H9 (cell line): ENCODE measurements at regions not wholly inside any gene's neighbourhood (a gene's known extent, or its start where the extent isn't known, plus 50 kb on each side); places are given as distances from the start of the nearest gene placed in this dataset.

Source experiments
- DNase-seq: peaks from one replicate; pipeline ENCODE4 v3.0.0-alpha.2; 2017
- H2AFZ ChIP-seq: one replicate; pipeline ENCODE4 v1.6.1; 2013; ENCODE audit warnings: mild to moderate bottlenecking, low read length, control low read depth, moderate library complexity
- H2AK5ac ChIP-seq: 2 replicates; pipeline ENCODE4 v1.6.1; 2013; ENCODE audit warnings: low read length, control low read depth, mixed read lengths; ENCODE audit not compliant: insufficient read length
- H2BK120ac ChIP-seq: one replicate; pipeline ENCODE4 v1.6.1; 2013; ENCODE audit warnings: low read depth, mild to moderate bottlenecking, low read length, control low read depth, inconsistent platforms; ENCODE audit not compliant: poor library complexity, severe bottlenecking
- H2BK12ac ChIP-seq: 2 replicates; pipeline ENCODE4 v1.6.1; 2013; ENCODE audit warnings: low read length, control low read depth, mixed read lengths, low read depth; ENCODE audit not compliant: insufficient read length
- H2BK15ac ChIP-seq: 2 replicates; pipeline ENCODE4 v1.6.1; 2013; ENCODE audit warnings: low read depth, low read length, control low read depth
- H2BK20ac ChIP-seq: one replicate; pipeline ENCODE4 v1.6.1; 2013; ENCODE audit warnings: low read depth, mild to moderate bottlenecking, low read length, control low read depth, inconsistent platforms; ENCODE audit not compliant: poor library complexity, severe bottlenecking
- H2BK5ac ChIP-seq: 2 replicates; pipeline ENCODE4 v1.6.1; 2013; ENCODE audit warnings: low read length, control low read depth, mixed read lengths; ENCODE audit not compliant: insufficient read length
- H3K14ac ChIP-seq: 2 replicates; pipeline ENCODE4 v1.6.1; 2013; ENCODE audit warnings: low read length, control low read depth; ENCODE audit not compliant: insufficient read depth
- H3K18ac ChIP-seq: 2 replicates; pipeline ENCODE4 v1.6.1; 2013; ENCODE audit warnings: low read depth, mild to moderate bottlenecking, mixed read lengths, low read length, control low read depth; ENCODE audit not compliant: insufficient read length
- H3K23ac ChIP-seq: 2 replicates; pipeline ENCODE4 v1.6.1; 2013; ENCODE audit warnings: low read length, control low read depth, mixed read lengths, low read depth; ENCODE audit not compliant: insufficient read length
- H3K23me2 ChIP-seq: 2 replicates; pipeline ENCODE4 v1.6.1; 2013; ENCODE audit warnings: low read depth, mild to moderate bottlenecking, mixed read lengths, low read length, control low read depth; ENCODE audit not compliant: insufficient read length, poor library complexity, severe bottlenecking
- H3K27ac ChIP-seq: 2 replicates; pipeline ENCODE4 v1.5.1; 2013; ENCODE audit warnings: low read length, control low read depth, mixed read lengths, low read depth; ENCODE audit not compliant: insufficient read length
- H3K27me3 ChIP-seq: 2 replicates; pipeline ENCODE4 v1.6.1; 2013; ENCODE audit warnings: low read length, control low read depth, inconsistent platforms; ENCODE audit not compliant: insufficient read depth
- H3K4ac ChIP-seq: 2 replicates; pipeline ENCODE4 v1.6.1; 2013; ENCODE audit warnings: low read depth, mild to moderate bottlenecking, control low read depth, inconsistent platforms, low read length, moderate library complexity
- H3K4me1 ChIP-seq: 2 replicates; pipeline ENCODE4 v1.6.1; 2013; ENCODE audit warnings: low read length, control low read depth, inconsistent platforms; ENCODE audit not compliant: insufficient read depth
- H3K4me2 ChIP-seq: 2 replicates; pipeline ENCODE4 v1.6.1; 2013; ENCODE audit warnings: low read length, control low read depth, mixed read lengths; ENCODE audit not compliant: insufficient read length, insufficient read depth
- H3K56ac ChIP-seq: 2 replicates; pipeline ENCODE4 v1.6.1; 2013; ENCODE audit warnings: low read depth, mild to moderate bottlenecking, mixed read lengths, low read length, control low read depth; ENCODE audit not compliant: insufficient read length
- H3K79me1 ChIP-seq: 2 replicates; pipeline ENCODE4 v1.6.1; 2013; ENCODE audit warnings: low read depth, mild to moderate bottlenecking, moderate library complexity, low read length, control low read depth, inconsistent platforms; ENCODE audit not compliant: insufficient read depth, poor library complexity, severe bottlenecking
- H3K79me2 ChIP-seq: 2 replicates; pipeline ENCODE4 v1.6.1; 2013; ENCODE audit warnings: low read length, control low read depth, inconsistent platforms; ENCODE audit not compliant: insufficient read depth
- H3K9ac ChIP-seq: 2 replicates; pipeline ENCODE4 v1.6.1; 2013; ENCODE audit warnings: low read length, control low read depth, mixed read lengths; ENCODE audit not compliant: insufficient read length; ENCODE audit errors: extremely low read depth
- H3K9me3 ChIP-seq: one replicate; pipeline ENCODE4 v1.6.1; 2013; ENCODE audit warnings: low read depth, low read length, inconsistent platforms; ENCODE audit not compliant: control insufficient read depth
- H3T11ph ChIP-seq: one replicate; pipeline ENCODE4 v1.6.1; 2013; ENCODE audit warnings: mild to moderate bottlenecking, low read length, control low read depth, inconsistent platforms
- H4K20me1 ChIP-seq: one replicate; pipeline ENCODE4 v1.6.1; 2013; ENCODE audit not compliant: control insufficient read depth, insufficient read length, insufficient read depth
- H4K5ac ChIP-seq: 2 replicates; pipeline ENCODE4 v1.6.1; 2013; ENCODE audit warnings: low read depth, mild to moderate bottlenecking, mixed read lengths, low read length, control low read depth; ENCODE audit not compliant: insufficient read length
- H4K8ac ChIP-seq: replicated peaks from 2 replicates; pipeline ENCODE4 v1.6.1; 2013; ENCODE audit warnings: low read length, control low read depth, mixed read lengths, low read depth; ENCODE audit not compliant: insufficient read length
- H4K91ac ChIP-seq: 2 replicates; pipeline ENCODE4 v1.6.1; 2013; ENCODE audit warnings: low read depth, mild to moderate bottlenecking, moderate library complexity, mixed read lengths, low read length, control low read depth; ENCODE audit not compliant: insufficient read length
- H3K27ac Mint-ChIP-seq, 3 experiments: 2 replicates in 2 of 3; 3 replicates in 1 of 3; pipeline ENCODE4 v1.8.0; 2020 to 2021; ENCODE audit warnings: mixed read lengths in 3 of 3, mild to moderate bottlenecking in 1 of 3, moderate library complexity in 1 of 3
- H3K27me3 Mint-ChIP-seq: 2 replicates; pipeline ENCODE4 v1.8.0; 2021; ENCODE audit warnings: low read depth, mild to moderate bottlenecking, moderate library complexity, mixed read lengths
- H3K36me3 Mint-ChIP-seq, 3 experiments: 2 replicates in 2 of 3; 3 replicates in 1 of 3; pipeline ENCODE4 v1.8.0; 2020 to 2021; ENCODE audit warnings: low read depth in 3 of 3, mixed read lengths in 3 of 3; ENCODE audit not compliant: insufficient read depth in 1 of 3
- H3K4me1 Mint-ChIP-seq, 2 experiments: 2 replicates each; pipeline ENCODE4 v1.8.0; 2020; ENCODE audit warnings: mixed read lengths in 2 of 2
- H3K4me3 Mint-ChIP-seq, 2 experiments: 2 replicates in 1 of 2; 3 replicates in 1 of 2; pipeline ENCODE4 v1.8.0; 2020 to 2021; ENCODE audit warnings: mild to moderate bottlenecking in 2 of 2, mixed read lengths in 2 of 2, moderate library complexity in 1 of 2
- H3K9me3 Mint-ChIP-seq, 2 experiments: 2 replicates in 1 of 2; 3 replicates in 1 of 2; pipeline ENCODE4 v1.8.0; 2020; ENCODE audit warnings: mild to moderate bottlenecking in 2 of 2, mixed read lengths in 2 of 2, moderate library complexity in 1 of 2
- TF ChIP-seq, protein P1 (sequence below): fragments of 200-600 bp; sonication (generic); conservative IDR thresholded peaks from 3 replicates; pipeline ENCODE4 v1.8.0; 2021; ENCODE audit warnings: antibody characterized with exemption, mild to moderate bottlenecking

GRCh38 chr4:158965226-158965625, 137.7 kb upstream of the RAPGEF2 start:
- H3K23ac ChIP-seq, result no peak overlapping the region
- no peak overlapping the region for H4K91ac ChIP-seq
- Mint-ChIP-seq H3K9me3 (0 out of 5 replicates have a peak, but pooled peaks cover 2 to 5% of the 10 kb centered on the region in 2 experiments), H3K27me3 (no peaks in the 10 kb centered on the region), H3K27ac (no peak overlapping the region; a peak in 1 of 7 replicates), H3K36me3 (0 out of 7 replicates have a peak, but pooled peaks cover 0 to 7% (median 0%) of the 10 kb centered on the region in 3 experiments), H3K4me3 (no peak overlapping the region), H3K4me1 (peaks cover 31 to 51% of the 10 kb centered on the region in 2 experiments)
- H3K9ac ChIP-seq, result no peak overlapping the region
- H4K20me1 ChIP-seq, result no peaks in the 10 kb centered on the region
- no peak overlapping the region for H3K27ac ChIP-seq
- no peaks in the 10 kb centered on the region for H3K23me2 ChIP-seq
- no peak overlapping the region for H3K18ac ChIP-seq
- no peak overlapping the region for H4K5ac ChIP-seq
- no peaks in the 10 kb centered on the region for H3K9me3 ChIP-seq
- H3K14ac ChIP-seq, result no peak overlapping the region
- no peak overlapping the region for H3K4ac ChIP-seq
- no peaks in the 10 kb centered on the region for H3K79me1 ChIP-seq
- no peak overlapping the region for H4K8ac ChIP-seq
- no peak overlapping the region for H3T11ph ChIP-seq
- TF ChIP-seq, protein P1, sequence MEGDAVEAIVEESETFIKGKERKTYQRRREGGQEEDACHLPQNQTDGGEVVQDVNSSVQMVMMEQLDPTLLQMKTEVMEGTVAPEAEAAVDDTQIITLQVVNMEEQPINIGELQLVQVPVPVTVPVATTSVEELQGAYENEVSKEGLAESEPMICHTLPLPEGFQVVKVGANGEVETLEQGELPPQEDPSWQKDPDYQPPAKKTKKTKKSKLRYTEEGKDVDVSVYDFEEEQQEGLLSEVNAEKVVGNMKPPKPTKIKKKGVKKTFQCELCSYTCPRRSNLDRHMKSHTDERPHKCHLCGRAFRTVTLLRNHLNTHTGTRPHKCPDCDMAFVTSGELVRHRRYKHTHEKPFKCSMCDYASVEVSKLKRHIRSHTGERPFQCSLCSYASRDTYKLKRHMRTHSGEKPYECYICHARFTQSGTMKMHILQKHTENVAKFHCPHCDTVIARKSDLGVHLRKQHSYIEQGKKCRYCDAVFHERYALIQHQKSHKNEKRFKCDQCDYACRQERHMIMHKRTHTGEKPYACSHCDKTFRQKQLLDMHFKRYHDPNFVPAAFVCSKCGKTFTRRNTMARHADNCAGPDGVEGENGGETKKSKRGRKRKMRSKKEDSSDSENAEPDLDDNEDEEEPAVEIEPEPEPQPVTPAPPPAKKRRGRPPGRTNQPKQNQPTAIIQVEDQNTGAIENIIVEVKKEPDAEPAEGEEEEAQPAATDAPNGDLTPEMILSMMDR, result no peak
- no peak overlapping the region for H2AK5ac ChIP-seq
- no peak for DNase-seq
- no peaks in the 10 kb centered on the region for H3K27me3 ChIP-seq
- no peak overlapping the region for H3K4me2 ChIP-seq
- H2BK15ac ChIP-seq, result no peak overlapping the region
- no peak overlapping the region for H2BK20ac ChIP-seq
- no peaks in the 10 kb centered on the region for H3K79me2 ChIP-seq
- peaks cover 2% of the 10 kb centered on the region; the same call in 1 of the 2 replicates for H3K4me1 ChIP-seq
- H2BK12ac ChIP-seq, result no peak overlapping the region
- no peak overlapping the region for H3K56ac ChIP-seq
- H2BK5ac ChIP-seq, result no peak overlapping the region
- no peak overlapping the region for H2BK120ac ChIP-seq
- H2AFZ ChIP-seq, result no peak overlapping the region
